Endothelial cell of umbilical vein (primary cell): ENCODE measurements at regions not wholly inside any gene's neighbourhood (a gene's known extent, or its start where the extent isn't known, plus 50 kb on each side); places are given as distances from the start of the nearest gene placed in this dataset.

Experiments
- BruUV-seq: library from RNA; stranded (reverse); fragments of 400-500 nt; replicated peaks from 2 replicates; lab custom pipeline; 2021; lab: Mats Ljungman, UMichigan
- CTCF ChIA-PET: fragments of 300-600, 350-600 bp; sonication (Branson Sonifier 250); formaldehyde crosslinking; loops from one replicate; lab custom pipeline; 2021; ENCODE audit warnings: antibody characterized with exemption, inconsistent platforms; lab: Charles Lee
- POLR2A ChIA-PET: fragments of 300-600, 350-600 bp; sonication (Branson Sonifier 250); formaldehyde crosslinking; loops from one replicate; lab custom pipeline; 2021; ENCODE audit warnings: antibody characterized with exemption, inconsistent platforms; lab: Charles Lee
- DNase-seq: peaks from one replicate; pipeline ENCODE4 v3.0.0-alpha.2; 2011; ENCODE audit warnings: low read depth, low spot score
- FAIRE-seq: peaks from 2 replicates; lab custom pipeline; 2011; peaks lifted over from hg19 to GRCh38; lab: Jason Lieb, UNC
- H2AFZ ChIP-seq: 2 replicates; pipeline ENCODE4 v1.6.0; 2012; ENCODE audit warnings: low read depth, low read length, control low read depth, inconsistent platforms
- H3K27ac ChIP-seq: 2 replicates; pipeline ENCODE4 v1.5.1; 2011; ENCODE audit warnings: low read depth, mild to moderate bottlenecking, control low read depth, low read length, moderate library complexity; ENCODE audit not compliant: insufficient read depth
- H3K27me3 ChIP-seq, 2 experiments: 2 replicates each; pipeline versions ENCODE4 v1.6.0 to v1.6.1; 2011; ENCODE audit warnings: low read length in 2 of 2, mixed read lengths in 1 of 2; ENCODE audit not compliant: control insufficient read depth in 2 of 2, insufficient read depth in 2 of 2
- H3K36me3 ChIP-seq, 2 experiments: 2 replicates in 1 of 2; 3 replicates in 1 of 2; pipeline ENCODE4 v1.5.1; 2011; ENCODE audit warnings: low read length in 2 of 2, mild to moderate bottlenecking in 1 of 2, moderate library complexity in 1 of 2; ENCODE audit not compliant: control insufficient read depth in 2 of 2, insufficient read depth in 2 of 2; ENCODE audit errors: extremely low read depth in 1 of 2
- H3K4me1 ChIP-seq: 3 replicates; pipeline ENCODE4 v1.5.1; 2011; ENCODE audit warnings: mild to moderate bottlenecking, low read length; ENCODE audit not compliant: control insufficient read depth, insufficient read depth; ENCODE audit errors: extremely low read depth
- H3K4me2 ChIP-seq: 2 replicates; pipeline ENCODE4 v1.6.1; 2011; ENCODE audit warnings: low read length, control low read depth, mixed read lengths; ENCODE audit not compliant: insufficient read depth
- H3K4me3 ChIP-seq, 3 experiments: fragments of 200-600 bp in 1 of 3; sonication (generic), shearing (Covaris generic) in 1 of 3; replicated peaks in 1 of 3; 2 replicates each; pipeline ENCODE4 v1.5.1; 2011 to 2016; ENCODE audit warnings: control low read depth in 3 of 3, low read length in 3 of 3, mild to moderate bottlenecking in 2 of 3, inconsistent platforms in 1 of 3, low read depth in 1 of 3, moderate library complexity in 1 of 3; ENCODE audit not compliant: insufficient read depth in 1 of 3
- H3K79me2 ChIP-seq: 2 replicates; pipeline ENCODE4 v1.6.0; 2012; ENCODE audit warnings: low read length, inconsistent platforms; ENCODE audit not compliant: control insufficient read depth, insufficient read depth
- H3K9ac ChIP-seq: replicated peaks from 2 replicates; pipeline ENCODE3; 2011; ENCODE audit warnings: low read length, control low read depth; ENCODE audit not compliant: insufficient read depth; ENCODE audit errors: extremely low read depth
- H3K9me1 ChIP-seq: replicated peaks from 3 replicates; pipeline ENCODE4 v1.6.0; 2011; ENCODE audit warnings: mild to moderate bottlenecking, low read length; ENCODE audit not compliant: control insufficient read depth, insufficient read depth; ENCODE audit errors: extremely low read depth
- H3K9me3 ChIP-seq: replicated peaks from 2 replicates; pipeline ENCODE4 v1.5.1; 2012; ENCODE audit warnings: low read length, inconsistent platforms; ENCODE audit not compliant: control insufficient read depth, insufficient read depth
- H4K20me1 ChIP-seq: replicated peaks from 2 replicates; pipeline ENCODE3; 2011; ENCODE audit warnings: mild to moderate bottlenecking, low read length; ENCODE audit not compliant: control insufficient read depth, insufficient read depth; ENCODE audit errors: extremely low read depth
- CTCF ChIP-seq, 2 donors: IDR thresholded peaks; 1 replicate in 1 of 2; 2 replicates in 1 of 2; pipeline ENCODE4 v1.5.1; 2011; ENCODE audit warnings: low read length in 2 of 2, mild to moderate bottlenecking in 2 of 2, moderate library complexity in 2 of 2, control low read depth in 1 of 2, inconsistent platforms in 1 of 2, low read depth in 1 of 2; ENCODE audit not compliant: insufficient read depth in 1 of 2; ENCODE audit errors: extremely low read depth in 1 of 2
- EZH2 ChIP-seq: IDR thresholded peaks from 2 replicates; pipeline ENCODE4 v1.6.1; 2012; ENCODE audit warnings: borderline replicate concordance, low read depth, mild to moderate bottlenecking, moderate library complexity, low read length, inconsistent platforms; ENCODE audit not compliant: severe bottlenecking
- FOS ChIP-seq: IDR thresholded peaks from 2 replicates; pipeline ENCODE4 v1.6.1; 2011; ENCODE audit warnings: mild to moderate bottlenecking, low read length, moderate library complexity, borderline replicate concordance; ENCODE audit not compliant: insufficient read depth
- GATA2 ChIP-seq: IDR thresholded peaks from 2 replicates; pipeline ENCODE4 v1.7.0; 2011; ENCODE audit warnings: low read depth, mild to moderate bottlenecking, moderate library complexity, mixed read lengths, low read length; ENCODE audit not compliant: insufficient read length, insufficient read depth
- JUN ChIP-seq: IDR thresholded peaks from 2 replicates; pipeline ENCODE4 v1.6.1; 2011; ENCODE audit warnings: borderline replicate concordance, low read depth; ENCODE audit not compliant: insufficient read length, insufficient read depth
- MAX ChIP-seq: IDR thresholded peaks from 2 replicates; pipeline ENCODE4 v1.6.1; 2011; ENCODE audit not compliant: insufficient read depth, insufficient read length
- MYC ChIP-seq: IDR thresholded peaks from one replicate; pipeline ENCODE4 v1.6.1; 2011; ENCODE audit warnings: mild to moderate bottlenecking, low read depth, low read length
- POLR2A ChIP-seq: IDR thresholded peaks from 2 replicates; pipeline ENCODE4 v1.6.1; 2012; ENCODE audit warnings: low read depth, mild to moderate bottlenecking, control low read depth, low read length
- POLR2AphosphoS5 ChIP-seq: IDR thresholded peaks from 2 replicates; pipeline ENCODE4 v1.6.1; 2012; ENCODE audit warnings: low read depth, mild to moderate bottlenecking, control low read depth, low read length, moderate library complexity; ENCODE audit not compliant: insufficient read depth
- dilution Hi-C: fragments of 300-500 bp; cut with MboI; formaldehyde crosslinking; loops from one replicate; pipeline ENCODE4 v1.15.0; 2019; ENCODE audit warnings: low sequenced_read_pairs; ENCODE audit not compliant: extremely low pct_ligation_motif_present
- intact Hi-C: fragments of 100-400 bp; cut with micrococcal nuclease; formaldehyde crosslinking; loops from one replicate; pipeline ENCODE4 v1.10.0; 2022

GRCh38 chr13:105278943-105279381 is 1256.5 kb downstream of the EFNB2 start:
- H3K27ac ChIP-seq = no peak overlapping the region
- CTCF ChIA-PET = no interaction called here
- H3K4me3 ChIP-seq = no peak overlapping the region
- no peak overlapping the region for H3K4me2 ChIP-seq
- H4K20me1 ChIP-seq = no peaks in the 10 kb centered on the region
- TF ChIP-seq FOS (no peak), POLR2AphosphoS5 (no peak), MYC (no peak), JUN (no peak), CTCF (IDR thresholded peaks at IDR 0.05; ENCODE audit: extremely low read depth in 1 of 2, insufficient read depth in 1 of 2, low read depth in 1 of 2, low read length in 2 of 2) (no peak), EZH2 (no peak), POLR2A (no peak), MAX (no peak), GATA2 (no peak)
- DNase-seq (no peak), FAIRE-seq (no peak)
- BruUV-seq = no TSS peak
- no peaks in the 10 kb centered on the region for H3K9me1 ChIP-seq
- no peaks in the 10 kb centered on the region for H3K36me3 ChIP-seq
- dilution Hi-C loops (no loop called here), intact Hi-C loops (no loop called here)
- POLR2A ChIA-PET = no interaction called here
- no peaks in the 10 kb centered on the region for H3K27me3 ChIP-seq
- no peaks in the 10 kb centered on the region for H3K79me2 ChIP-seq
- H3K4me1 ChIP-seq = no peaks in the 10 kb centered on the region
- no peaks in the 10 kb centered on the region for H3K9me3 ChIP-seq
- no peak overlapping the region for H2AFZ ChIP-seq
- no peak overlapping the region for H3K9ac ChIP-seq
